ENCODE measurements at regions not wholly inside any gene's neighbourhood (a gene's known extent, or its start where the extent isn't known, plus 50 kb on each side); places are given as distances from the start of the nearest gene placed in this dataset.

DNA sequence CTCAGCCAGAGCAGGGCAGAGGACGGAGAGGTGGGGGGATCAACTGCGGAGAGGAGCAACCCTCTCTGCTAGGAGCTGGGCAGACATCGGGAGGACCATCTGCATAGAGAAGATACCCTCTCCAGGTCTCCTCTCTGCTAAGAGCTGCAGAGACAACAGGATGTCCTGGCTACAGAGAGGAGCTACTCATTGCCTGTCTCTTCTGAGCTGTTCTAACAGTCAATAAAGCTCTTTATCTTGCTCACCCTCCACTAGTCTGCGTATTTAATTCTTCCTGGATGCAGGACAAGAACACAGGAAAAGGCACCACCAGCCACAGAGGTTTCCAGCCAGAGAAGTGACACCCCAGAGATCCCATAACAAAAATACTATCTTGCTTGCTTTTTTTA is 871.1 kb upstream of the GJE1 start:
- CTCF ChIA-PET = no interaction called here
- no peaks in the 10 kb centered on the region for H3K4me1 ChIP-seq (ENCODE audit: control insufficient read depth in 1 of 2, extremely low read depth in 1 of 2, insufficient read depth in 2 of 2, low read length in 2 of 2)
- DNase-seq = no peak
- peaks cover 0 to 6% (median 0%) of the 10 kb centered on the region in 3 donors for H3K4me1 Mint-ChIP-seq
- H3K4me3 Mint-ChIP-seq = no peak overlapping the region
- H3K9me3 Mint-ChIP-seq = no peaks in the 10 kb centered on the region
- H3K4me3 ChIP-seq (ENCODE audit: control insufficient read depth in 1 of 2, extremely low read depth in 1 of 2, low read length in 1 of 2) = no peak overlapping the region
- ATAC-seq (replicated peaks in 1 of 4) = no peak
- WGBS (ENCODE audit: insufficient coverage) = 80% methylated on average over 3 of the region's 4 CpGs
- H3K36me3 Mint-ChIP-seq = no peaks in the 10 kb centered on the region
- POLR2A ChIA-PET = no interaction called here
- H3K9me3 ChIP-seq = no peaks in the 10 kb centered on the region
- no peak overlapping the region for H3K27ac ChIP-seq (ENCODE audit: low read length)
- H3K27ac Mint-ChIP-seq = no peak overlapping the region
- peaks cover 0 to 3% of the 10 kb centered on the region in 2 experiments for H3K27me3 ChIP-seq (replicated peaks in 1 of 2; ENCODE audit: control insufficient read depth in 2 of 2, extremely low read depth in 1 of 2, insufficient read depth in 2 of 2, low read length in 1 of 2)
- no peaks in the 10 kb centered on the region for H3K27me3 Mint-ChIP-seq
- H3K36me3 ChIP-seq (ENCODE audit: control insufficient read depth in 2 of 2, extremely low read depth in 1 of 2, insufficient read depth in 1 of 2, low read length in 1 of 2) = no peaks in the 10 kb centered on the region

DNA sequence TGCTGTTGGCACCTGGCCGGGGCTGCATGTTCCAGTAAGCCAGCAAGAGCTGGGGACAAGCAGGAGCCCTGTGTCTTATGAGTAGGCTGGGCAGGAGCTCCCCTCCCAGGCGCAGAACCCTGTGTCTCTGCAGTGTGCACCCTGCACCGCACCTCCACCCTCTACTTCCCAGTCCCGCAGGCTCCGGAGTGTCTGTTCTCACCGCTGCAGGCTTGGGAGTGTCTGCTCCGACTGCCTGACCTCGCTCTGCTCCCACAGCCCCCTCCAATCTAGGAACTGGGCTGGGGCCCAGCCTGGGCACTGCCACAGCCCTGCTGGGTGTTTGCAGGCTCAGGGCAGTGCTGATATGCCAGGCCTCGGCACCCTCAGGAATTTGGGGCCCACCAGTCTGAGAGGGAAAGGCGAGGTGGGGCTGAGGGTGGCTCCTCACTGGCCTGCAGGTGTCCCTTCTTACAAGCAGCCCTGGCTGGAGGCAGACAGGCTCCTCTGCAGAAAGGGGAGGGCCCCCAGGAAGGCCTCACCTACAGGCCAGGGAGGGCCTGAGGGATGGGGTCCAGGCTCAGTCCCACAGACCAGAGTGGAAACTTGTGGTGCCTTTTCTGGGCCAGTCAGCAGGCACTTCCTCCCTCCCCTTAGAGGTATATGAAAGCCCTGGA is 871.6 kb upstream of the GJE1 start:
- Histone ChIP-seq H3K4me1 (ENCODE audit: control insufficient read depth in 1 of 2, extremely low read depth in 1 of 2, insufficient read depth in 2 of 2, low read length in 2 of 2) (no peaks in the 10 kb centered on the region), H3K4me3 (ENCODE audit: control insufficient read depth in 1 of 2, extremely low read depth in 1 of 2, low read length in 1 of 2) (no peak overlapping the region), H3K9me3 (no peaks in the 10 kb centered on the region), H3K27me3 (replicated peaks in 1 of 2; ENCODE audit: control insufficient read depth in 2 of 2, extremely low read depth in 1 of 2, insufficient read depth in 2 of 2, low read length in 1 of 2) (peaks cover 0 to 3% of the 10 kb centered on the region in 2 experiments), H3K27ac (ENCODE audit: low read length) (no peak overlapping the region), H3K36me3 (ENCODE audit: control insufficient read depth in 2 of 2, extremely low read depth in 1 of 2, insufficient read depth in 1 of 2, low read length in 1 of 2) (no peaks in the 10 kb centered on the region)
- no peaks in the 10 kb centered on the region for H3K27me3 Mint-ChIP-seq
- H3K9me3 Mint-ChIP-seq = no peaks in the 10 kb centered on the region
- ATAC-seq (replicated peaks in 1 of 4) (no peak), DNase-seq (no peak)
- H3K27ac Mint-ChIP-seq = no peak overlapping the region
- 94% methylated on average over 10 of the region's 10 CpGs for WGBS (ENCODE audit: insufficient coverage)
- H3K36me3 Mint-ChIP-seq = no peaks in the 10 kb centered on the region
- ChIA-PET CTCF (no interaction called here), POLR2A (no interaction called here)
- H3K4me3 Mint-ChIP-seq = no peak overlapping the region
- peaks cover 0 to 3% (median 0%) of the 10 kb centered on the region in 3 donors for H3K4me1 Mint-ChIP-seq

- H3K27ac ChIP-seq (ENCODE audit: low read length) = no peak overlapping the region
- Mint-ChIP-seq H3K4me3 (no peak overlapping the region), H3K27ac (no peak overlapping the region), H3K4me1 (no peaks in the 10 kb centered on the region), H3K9me3 (no peaks in the 10 kb centered on the region), H3K36me3 (no peaks in the 10 kb centered on the region), H3K27me3 (no peaks in the 10 kb centered on the region)
- no peaks in the 10 kb centered on the region for H3K4me1 ChIP-seq (ENCODE audit: control insufficient read depth in 1 of 2, extremely low read depth in 1 of 2, insufficient read depth in 2 of 2, low read length in 2 of 2)
- no peaks in the 10 kb centered on the region for H3K36me3 ChIP-seq (ENCODE audit: control insufficient read depth in 2 of 2, extremely low read depth in 1 of 2, insufficient read depth in 1 of 2, low read length in 1 of 2)
- DNase-seq (no peak), ATAC-seq (replicated peaks in 1 of 4) (no peak)
- H3K4me3 ChIP-seq (ENCODE audit: control insufficient read depth in 1 of 2, extremely low read depth in 1 of 2, low read length in 1 of 2) = no peak overlapping the region
- H3K9me3 ChIP-seq = no peaks in the 10 kb centered on the region
- peaks cover 0 to 3% of the 10 kb centered on the region in 2 experiments for H3K27me3 ChIP-seq (replicated peaks in 1 of 2; ENCODE audit: control insufficient read depth in 2 of 2, extremely low read depth in 1 of 2, insufficient read depth in 2 of 2, low read length in 1 of 2)
- WGBS (ENCODE audit: insufficient coverage) = 73% methylated on average over 7 of the region's 7 CpGs
- POLR2A ChIA-PET = no interaction called here
- CTCF ChIA-PET = no interaction called here
Measured at GRCh38 chr6:141260627-141261015, 872.1 kb upstream of the GJE1 start.

GRCh38 chr6:141259807-141260206 is 872.9 kb upstream of the GJE1 start:
- H3K4me1 Mint-ChIP-seq = no peaks in the 10 kb centered on the region
- Histone ChIP-seq H3K4me1 (ENCODE audit: control insufficient read depth in 1 of 2, extremely low read depth in 1 of 2, insufficient read depth in 2 of 2, low read length in 2 of 2) (no peaks in the 10 kb centered on the region), H3K9me3 (no peaks in the 10 kb centered on the region), H3K36me3 (ENCODE audit: control insufficient read depth in 2 of 2, extremely low read depth in 1 of 2, insufficient read depth in 1 of 2, low read length in 1 of 2) (no peaks in the 10 kb centered on the region), H3K27ac (ENCODE audit: low read length) (no peak overlapping the region), H3K27me3 (replicated peaks in 1 of 2; ENCODE audit: control insufficient read depth in 2 of 2, extremely low read depth in 1 of 2, insufficient read depth in 2 of 2, low read length in 1 of 2) (peaks cover 0 to 3% of the 10 kb centered on the region in 2 experiments), H3K4me3 (ENCODE audit: control insufficient read depth in 1 of 2, extremely low read depth in 1 of 2, low read length in 1 of 2) (no peak overlapping the region)
- H3K9me3 Mint-ChIP-seq = no peaks in the 10 kb centered on the region
- POLR2A ChIA-PET = no interaction called here
- CTCF ChIA-PET = no interaction called here
- no peaks in the 10 kb centered on the region for H3K36me3 Mint-ChIP-seq
- no peak for ATAC-seq (replicated peaks in 1 of 4)
- H3K27me3 Mint-ChIP-seq = no peaks in the 10 kb centered on the region
- H3K27ac Mint-ChIP-seq = no peak overlapping the region
- no peak for DNase-seq
- WGBS (ENCODE audit: insufficient coverage) = no CpG with 5 or more reads among the region's 5 CpGs
- no peak overlapping the region for H3K4me3 Mint-ChIP-seq

DNA sequence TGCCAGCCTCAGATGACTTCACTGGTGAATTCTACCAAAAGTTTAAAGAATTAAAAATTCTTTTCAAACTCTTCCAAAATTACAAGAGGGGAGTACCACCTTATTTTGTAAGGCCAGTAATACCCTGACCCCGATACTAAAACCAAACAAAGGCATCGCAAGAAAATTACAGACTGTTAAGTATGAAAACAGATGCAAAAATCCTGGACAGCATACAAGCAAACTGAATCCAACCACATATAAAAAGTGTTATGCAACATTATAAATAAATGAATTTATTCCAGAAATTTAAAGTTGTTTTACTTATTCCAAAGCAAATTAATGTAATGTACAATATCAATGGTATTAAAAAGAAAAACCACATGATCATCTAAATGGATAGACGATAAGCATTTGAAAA is 873.6 kb upstream of the GJE1 start:
- Mint-ChIP-seq H3K4me1 (no peaks in the 10 kb centered on the region), H3K4me3 (no peak overlapping the region), H3K27ac (no peak overlapping the region), H3K36me3 (no peaks in the 10 kb centered on the region), H3K27me3 (no peaks in the 10 kb centered on the region), H3K9me3 (no peaks in the 10 kb centered on the region)
- CTCF ChIA-PET = no interaction called here
- Histone ChIP-seq H3K4me3 (ENCODE audit: control insufficient read depth in 1 of 2, extremely low read depth in 1 of 2, low read length in 1 of 2) (no peak overlapping the region), H3K27ac (ENCODE audit: low read length) (no peak overlapping the region), H3K27me3 (replicated peaks in 1 of 2; ENCODE audit: control insufficient read depth in 2 of 2, extremely low read depth in 1 of 2, insufficient read depth in 2 of 2, low read length in 1 of 2) (peaks cover 0 to 3% of the 10 kb centered on the region in 2 experiments), H3K4me1 (ENCODE audit: control insufficient read depth in 1 of 2, extremely low read depth in 1 of 2, insufficient read depth in 2 of 2, low read length in 2 of 2) (no peaks in the 10 kb centered on the region), H3K36me3 (ENCODE audit: control insufficient read depth in 2 of 2, extremely low read depth in 1 of 2, insufficient read depth in 1 of 2, low read length in 1 of 2) (no peaks in the 10 kb centered on the region), H3K9me3 (no peaks in the 10 kb centered on the region)
- POLR2A ChIA-PET = no interaction called here
- ATAC-seq (replicated peaks in 1 of 4) (no peak), DNase-seq (no peak)
- WGBS (ENCODE audit: insufficient coverage) = no CpG with 5 or more reads among the region's 3 CpGs

DNA sequence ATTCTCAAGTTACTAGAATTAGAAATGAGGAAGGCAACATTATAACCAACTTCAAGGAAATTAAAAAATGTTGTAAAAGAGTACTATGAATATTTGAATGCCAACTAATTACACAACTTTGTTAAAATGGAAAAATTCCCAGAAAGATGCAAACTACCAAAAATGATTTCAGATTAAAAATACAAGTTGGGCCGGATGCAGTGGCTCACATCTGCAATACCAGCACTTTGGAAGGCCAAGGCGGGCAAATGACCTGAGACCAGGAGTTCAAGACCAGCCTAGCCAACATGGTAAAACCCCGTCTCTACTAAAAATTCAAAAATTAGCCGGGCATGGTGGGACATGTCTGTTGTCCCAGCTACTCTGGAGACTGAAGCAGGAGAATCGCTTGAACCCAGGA is 874.2 kb upstream of the GJE1 start:
- CTCF ChIA-PET = no interaction called here
- H3K27me3 ChIP-seq (replicated peaks in 1 of 2; ENCODE audit: control insufficient read depth in 2 of 2, extremely low read depth in 1 of 2, insufficient read depth in 2 of 2, low read length in 1 of 2) = peaks cover 0 to 3% of the 10 kb centered on the region in 2 experiments
- DNase-seq (no peak), ATAC-seq (replicated peaks in 1 of 4) (no peak)
- no peaks in the 10 kb centered on the region for H3K9me3 ChIP-seq
- Mint-ChIP-seq H3K9me3 (no peaks in the 10 kb centered on the region), H3K27me3 (no peaks in the 10 kb centered on the region), H3K36me3 (no peaks in the 10 kb centered on the region), H3K4me1 (no peaks in the 10 kb centered on the region), H3K4me3 (no peak overlapping the region), H3K27ac (no peak overlapping the region)
- no peak overlapping the region for H3K4me3 ChIP-seq (ENCODE audit: control insufficient read depth in 1 of 2, extremely low read depth in 1 of 2, low read length in 1 of 2)
- POLR2A ChIA-PET = no interaction called here
- H3K4me1 ChIP-seq (ENCODE audit: control insufficient read depth in 1 of 2, extremely low read depth in 1 of 2, insufficient read depth in 2 of 2, low read length in 2 of 2) = no peaks in the 10 kb centered on the region
- H3K36me3 ChIP-seq (ENCODE audit: control insufficient read depth in 2 of 2, extremely low read depth in 1 of 2, insufficient read depth in 1 of 2, low read length in 1 of 2) = no peaks in the 10 kb centered on the region
- WGBS (ENCODE audit: insufficient coverage) = 96% methylated on average over 2 of the region's 5 CpGs
- no peak overlapping the region for H3K27ac ChIP-seq (ENCODE audit: low read length)

- no peak overlapping the region for H3K4me3 ChIP-seq (ENCODE audit: control insufficient read depth in 1 of 2, extremely low read depth in 1 of 2, low read length in 1 of 2)
- no peak overlapping the region for H3K27ac ChIP-seq (ENCODE audit: low read length)
- Mint-ChIP-seq H3K27ac (no peak overlapping the region), H3K36me3 (no peaks in the 10 kb centered on the region), H3K4me1 (peaks cover 0 to 4% (median 0%) of the 10 kb centered on the region in 3 donors), H3K9me3 (no peaks in the 10 kb centered on the region), H3K27me3 (no peaks in the 10 kb centered on the region), H3K4me3 (no peak overlapping the region)
- H3K36me3 ChIP-seq (ENCODE audit: control insufficient read depth in 2 of 2, extremely low read depth in 1 of 2, insufficient read depth in 1 of 2, low read length in 1 of 2) = no peaks in the 10 kb centered on the region
- ChIA-PET CTCF (interaction anchor here in 1 of 2 donors (0.7 kb wide), 1 partner anchor 1160 kb away, joined by 5 read pairs; no protein-coding TSS in a partner anchor), POLR2A (no interaction called here)
- H3K4me1 ChIP-seq (ENCODE audit: control insufficient read depth in 1 of 2, extremely low read depth in 1 of 2, insufficient read depth in 2 of 2, low read length in 2 of 2) = no peaks in the 10 kb centered on the region
- 88% methylated on average over 2 of the region's 3 CpGs for WGBS (ENCODE audit: insufficient coverage)
- H3K9me3 ChIP-seq = no peaks in the 10 kb centered on the region
- ATAC-seq (replicated peaks in 1 of 4) (no peak), DNase-seq (no peak)
- no peaks in the 10 kb centered on the region for H3K27me3 ChIP-seq (replicated peaks in 1 of 2; ENCODE audit: control insufficient read depth in 2 of 2, extremely low read depth in 1 of 2, insufficient read depth in 2 of 2, low read length in 1 of 2)
Measured at GRCh38 chr6:141254336-141254735, 878.4 kb upstream of the GJE1 start.

All from T-cell (primary cell).